ENCODE measurements at regions not wholly inside any gene's neighbourhood (a gene's known extent, or its start where the extent isn't known, plus 50 kb on each side); places are given as distances from the start of the nearest gene placed in this dataset.

DNA sequence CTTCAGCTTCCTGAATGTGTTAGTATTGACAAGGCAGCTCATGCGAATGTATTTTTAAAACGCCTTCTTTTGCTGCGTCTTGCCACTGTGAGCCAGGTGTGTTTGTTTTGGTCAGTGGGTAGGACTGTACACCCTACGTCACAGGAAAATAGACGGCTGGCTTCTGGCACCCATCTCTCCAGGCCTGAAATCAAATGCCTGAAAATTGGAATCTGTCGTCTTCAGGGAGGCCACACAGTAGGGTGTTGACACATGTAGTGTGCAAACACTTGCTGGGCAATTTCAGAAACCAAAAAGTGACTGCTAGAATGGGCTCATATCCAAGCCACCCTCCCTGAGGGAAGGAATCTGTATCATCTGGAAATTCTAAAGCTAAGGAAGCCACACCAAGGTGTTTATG is 209.3 kb downstream of the TTC8 start:
- Mint-ChIP-seq H3K4me1 (peaks cover 2% of the 10 kb centered on the region), H3K9me3 (no peaks in the 10 kb centered on the region), H3K4me3 (no peak overlapping the region), H3K27me3 (peaks cover 34% of the 10 kb centered on the region), H3K36me3 (ENCODE audit: low read depth) (no peaks in the 10 kb centered on the region), H3K27ac (no peak overlapping the region)
- no peak for DNase-seq
- ChIA-PET POLR2A (no interaction called here), CTCF (no interaction called here)

DNA sequence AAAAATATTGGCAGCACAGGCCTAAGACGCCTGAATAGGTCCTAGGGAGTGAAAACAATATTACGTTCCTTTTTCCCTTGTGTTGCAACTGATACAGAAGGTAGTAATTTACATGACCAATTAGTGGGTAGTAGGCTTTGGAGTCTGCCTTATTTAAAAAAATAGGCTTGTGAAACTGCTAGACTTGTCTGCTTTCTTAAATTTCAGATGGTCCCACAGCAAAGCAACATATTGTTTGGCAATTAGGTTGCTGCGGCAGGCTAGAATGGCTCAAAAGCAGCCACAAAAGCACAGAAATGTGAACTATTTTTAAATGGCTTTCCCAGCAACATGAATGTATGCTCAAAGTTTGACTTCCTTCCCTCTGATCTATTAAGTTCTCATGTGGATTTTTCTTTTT is 211.9 kb downstream of the TTC8 start:
- H3K4me1 Mint-ChIP-seq, result peaks cover 7% of the 10 kb centered on the region
- no peak overlapping the region for H3K27ac Mint-ChIP-seq
- no peak for DNase-seq
- H3K4me3 Mint-ChIP-seq, result no peak overlapping the region
- no peaks in the 10 kb centered on the region for H3K9me3 Mint-ChIP-seq
- H3K27me3 Mint-ChIP-seq, result peaks cover 22% of the 10 kb centered on the region
- POLR2A ChIA-PET, result no interaction called here
- no peaks in the 10 kb centered on the region for H3K36me3 Mint-ChIP-seq (ENCODE audit: low read depth)
- CTCF ChIA-PET, result no interaction called here

DNA sequence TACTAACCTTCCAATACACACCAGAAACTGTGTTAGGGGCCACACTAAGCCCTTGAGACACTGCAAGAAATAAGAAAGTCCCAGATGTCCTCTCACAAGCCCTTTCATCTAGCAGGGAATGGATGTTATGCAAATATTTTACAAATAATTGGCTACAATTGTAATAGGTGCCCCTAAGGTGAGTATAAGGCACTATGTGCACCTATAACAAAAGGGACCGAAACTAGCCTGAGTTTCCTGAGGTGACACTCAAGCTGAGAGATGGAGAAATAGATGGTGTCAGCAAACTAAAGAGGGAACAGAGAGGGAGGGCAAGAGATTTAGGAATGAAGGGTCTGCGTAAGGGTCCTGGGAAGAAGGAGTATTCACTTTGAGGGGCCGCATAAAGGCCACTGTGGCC is 212.6 kb downstream of the TTC8 start:
- H3K27me3 Mint-ChIP-seq, result peaks cover 22% of the 10 kb centered on the region
- no peak overlapping the region for H3K4me3 Mint-ChIP-seq
- no peak overlapping the region for H3K27ac Mint-ChIP-seq
- ChIA-PET CTCF (interaction anchor here (0.6 kb wide), 1 partner anchor 188 kb away, joined by 3 read pairs; no protein-coding TSS in a partner anchor), POLR2A (no interaction called here)
- H3K4me1 Mint-ChIP-seq, result peaks cover 7% of the 10 kb centered on the region
- H3K36me3 Mint-ChIP-seq (ENCODE audit: low read depth), result no peaks in the 10 kb centered on the region
- no peaks in the 10 kb centered on the region for H3K9me3 Mint-ChIP-seq
- no peak for DNase-seq

DNA sequence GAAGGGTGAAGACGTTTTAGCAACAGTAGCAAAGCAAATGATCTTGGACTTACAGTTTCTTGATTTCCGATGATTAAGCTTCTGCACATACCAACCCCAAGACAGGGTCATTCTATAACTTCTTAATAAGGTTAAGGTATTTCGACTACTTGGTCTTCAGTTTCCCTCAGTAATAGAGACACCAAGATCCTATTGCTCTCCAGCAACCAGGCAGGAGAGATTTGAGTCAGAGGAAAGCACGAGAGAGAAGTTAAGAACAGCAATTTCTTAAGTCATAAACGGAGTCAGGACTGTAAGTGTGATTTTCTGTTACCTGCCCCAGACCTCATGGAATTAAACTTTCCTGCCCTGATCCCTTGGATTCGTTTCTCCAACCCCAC is 215.6 kb downstream of the TTC8 start:
- Mint-ChIP-seq H3K27me3 (peaks cover 22% of the 10 kb centered on the region), H3K4me1 (peaks cover 6% of the 10 kb centered on the region), H3K4me3 (no peak overlapping the region), H3K27ac (no peak overlapping the region), H3K36me3 (ENCODE audit: low read depth) (no peaks in the 10 kb centered on the region), H3K9me3 (peaks cover 2% of the 10 kb centered on the region)
- ChIA-PET POLR2A (no interaction called here), CTCF (interaction anchor here (0.6 to 2.5 kb wide), 3 partner anchors 12 to 877 kb away, joined by 3 to 10 read pairs (median 4); no protein-coding TSS in a partner anchor)
- DNase-seq, result no peak

DNA sequence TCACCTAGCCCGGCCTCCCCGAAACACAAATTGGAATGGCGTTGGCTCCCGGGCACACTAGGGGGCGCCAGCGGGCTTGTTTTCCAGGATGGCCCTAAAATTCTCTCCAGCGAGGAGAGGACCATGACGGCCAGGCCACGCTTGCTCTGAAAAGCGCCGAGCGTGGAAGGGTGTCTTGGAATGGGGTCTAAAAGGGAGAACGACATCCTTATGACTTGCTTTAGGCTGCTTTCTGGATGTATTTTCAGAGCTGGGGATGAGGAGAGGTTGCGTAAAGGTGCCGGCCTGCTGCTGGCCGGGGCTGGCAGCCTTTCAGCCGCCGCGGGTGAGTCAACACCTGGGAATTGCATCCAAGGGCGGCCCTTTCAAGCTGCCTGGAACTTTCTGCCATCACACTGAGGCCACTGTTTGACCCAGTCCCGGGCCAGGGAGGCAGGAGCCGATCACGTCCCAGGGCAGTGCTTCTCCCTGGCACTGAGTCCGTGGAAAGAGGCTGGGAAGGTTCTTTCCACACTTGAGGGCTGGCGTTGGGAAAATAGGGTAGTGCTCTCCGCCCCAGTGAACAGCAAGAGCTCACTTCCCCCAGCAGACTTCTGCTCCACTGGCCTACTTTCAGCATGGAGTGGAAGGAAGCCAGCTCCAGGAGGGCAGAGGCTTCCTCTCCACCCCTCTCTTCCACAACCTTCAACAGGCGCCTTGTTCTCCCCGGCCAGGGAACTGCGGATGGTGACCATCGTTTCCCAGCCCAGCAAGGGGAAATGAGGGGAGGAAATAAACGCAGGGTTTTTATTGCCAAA is 216.2 kb downstream of the TTC8 start:
- Mint-ChIP-seq H3K36me3 (ENCODE audit: low read depth) (no peaks in the 10 kb centered on the region), H3K9me3 (peaks cover 2% of the 10 kb centered on the region), H3K4me3 (no peak overlapping the region), H3K27ac (no peak overlapping the region), H3K27me3 (peaks cover 17% of the 10 kb centered on the region), H3K4me1 (peaks cover 6% of the 10 kb centered on the region)
- CTCF ChIA-PET, result interaction anchor here (1.1 to 2.5 kb wide), 6 partner anchors 13 to 877 kb away, joined by 3 to 10 read pairs (median 4); no protein-coding TSS in a partner anchor
- POLR2A ChIA-PET, result interaction anchor here (0.6 kb wide), 1 partner anchor 729 kb away, joined by 4 read pairs; no protein-coding TSS in a partner anchor
- peak; percentile 80 for DNase-seq

DNA sequence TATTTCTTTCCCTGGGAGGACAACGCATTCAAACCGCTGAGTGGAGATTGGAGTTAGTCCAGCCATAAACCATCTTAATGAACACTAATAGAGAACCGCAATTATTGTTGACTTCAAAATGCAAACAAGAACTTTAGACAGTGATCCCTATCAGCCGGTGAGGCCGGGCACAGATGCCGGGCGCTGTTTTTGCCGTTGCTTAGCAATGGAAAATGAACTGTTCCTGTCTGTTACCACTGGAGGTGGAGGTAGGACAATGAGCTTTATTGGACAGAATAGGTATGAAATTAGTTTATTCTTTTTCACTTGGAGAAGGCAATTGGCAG is 216.8 kb downstream of the TTC8 start:
- no peaks in the 10 kb centered on the region for H3K36me3 Mint-ChIP-seq (ENCODE audit: low read depth)
- no peak overlapping the region for H3K4me3 Mint-ChIP-seq
- H3K27me3 Mint-ChIP-seq, result peaks cover 17% of the 10 kb centered on the region
- POLR2A ChIA-PET, result interaction anchor here (0.6 kb wide), 1 partner anchor 728 kb away, joined by 4 read pairs; no protein-coding TSS in a partner anchor
- H3K9me3 Mint-ChIP-seq, result peaks cover 2% of the 10 kb centered on the region
- DNase-seq, result no peak
- CTCF ChIA-PET, result interaction anchor here (0.6 to 2.5 kb wide), 6 partner anchors 14 to 875 kb away, joined by 3 to 10 read pairs (median 5); no protein-coding TSS in a partner anchor
- peaks cover 6% of the 10 kb centered on the region for H3K4me1 Mint-ChIP-seq
- no peak overlapping the region for H3K27ac Mint-ChIP-seq

DNA sequence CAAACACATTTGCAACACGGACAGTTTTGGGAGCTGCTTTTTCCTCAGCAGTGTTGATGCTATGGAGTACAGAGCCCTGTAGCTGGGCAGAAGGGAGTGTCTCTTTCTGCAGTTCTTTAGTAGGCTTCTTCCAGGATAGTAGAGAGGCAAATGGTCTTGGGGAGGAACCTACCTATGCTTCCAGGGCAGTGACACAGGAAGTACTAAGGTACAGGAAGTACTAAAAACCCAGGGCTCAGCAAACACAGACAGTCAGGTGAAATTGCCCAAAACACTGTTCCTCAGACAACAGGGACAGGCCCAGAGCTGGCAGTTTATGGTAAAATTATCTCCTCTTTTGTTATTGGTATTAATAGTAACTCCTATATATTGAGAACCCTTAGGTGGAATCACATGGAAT is 217.6 kb downstream of the TTC8 start:
- Mint-ChIP-seq H3K4me1 (peaks cover 6% of the 10 kb centered on the region), H3K4me3 (no peak overlapping the region), H3K27me3 (peaks cover 15% of the 10 kb centered on the region), H3K27ac (no peak overlapping the region), H3K36me3 (ENCODE audit: low read depth) (no peaks in the 10 kb centered on the region), H3K9me3 (peaks cover 2% of the 10 kb centered on the region)
- ChIA-PET CTCF (interaction anchor here (0.5 to 2.5 kb wide), 6 partner anchors 14 to 874 kb away, joined by 3 to 10 read pairs (median 4); no protein-coding TSS in a partner anchor), POLR2A (no interaction called here)
- no peak for DNase-seq

DNA sequence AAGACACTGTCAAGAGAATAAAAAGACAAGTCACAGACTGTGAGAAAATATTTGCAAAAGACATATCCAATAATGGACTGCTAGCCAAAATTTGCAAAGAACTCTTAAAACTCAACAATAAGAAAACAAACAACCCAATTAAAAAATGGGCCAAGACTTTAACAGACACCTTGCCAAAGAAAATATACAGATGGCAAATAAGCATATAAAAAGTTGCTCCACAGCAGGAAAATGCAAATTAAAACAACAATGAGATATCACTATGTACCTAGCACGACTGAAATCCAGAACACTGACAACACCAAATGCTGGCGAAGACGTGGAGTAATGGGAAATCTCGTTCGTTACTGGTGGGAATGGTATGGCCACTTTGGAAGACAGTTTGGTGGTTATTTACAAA is 228.9 kb downstream of the TTC8 start:
- DNase-seq, result no peak
- ChIA-PET CTCF (no interaction called here), POLR2A (no interaction called here)
- no peaks in the 10 kb centered on the region for H3K9me3 Mint-ChIP-seq
- H3K27ac Mint-ChIP-seq, result no peak overlapping the region
- no peaks in the 10 kb centered on the region for H3K36me3 Mint-ChIP-seq (ENCODE audit: low read depth)
- H3K4me1 Mint-ChIP-seq, result no peaks in the 10 kb centered on the region
- H3K27me3 Mint-ChIP-seq, result peaks cover 16% of the 10 kb centered on the region
- no peak overlapping the region for H3K4me3 Mint-ChIP-seq

DNA sequence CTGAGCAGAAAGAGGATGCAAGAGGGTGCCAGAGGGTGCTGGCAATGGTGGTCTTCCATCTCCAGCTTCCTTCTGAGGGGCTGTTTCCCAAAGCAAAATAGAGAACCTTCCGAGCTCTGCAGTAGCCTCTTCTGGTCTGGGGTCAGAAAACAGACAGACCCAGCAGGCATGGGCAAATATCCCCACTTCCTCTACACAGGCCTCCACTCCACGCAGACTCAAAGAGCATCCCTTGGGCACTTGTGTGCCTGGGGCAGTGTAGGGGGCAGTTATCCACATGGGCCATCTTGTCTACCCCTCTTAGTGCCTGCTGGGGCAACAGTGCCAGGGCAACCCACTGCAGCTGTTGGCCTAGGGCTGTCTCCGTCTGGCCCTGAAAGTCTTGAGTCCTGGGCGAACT is 231.9 kb downstream of the TTC8 start:
- no peaks in the 10 kb centered on the region for H3K9me3 Mint-ChIP-seq
- CTCF ChIA-PET, result no interaction called here
- peaks cover 15% of the 10 kb centered on the region for H3K27me3 Mint-ChIP-seq
- H3K4me1 Mint-ChIP-seq, result no peaks in the 10 kb centered on the region
- no peak for DNase-seq
- POLR2A ChIA-PET, result no interaction called here
- H3K36me3 Mint-ChIP-seq (ENCODE audit: low read depth), result no peaks in the 10 kb centered on the region
- H3K27ac Mint-ChIP-seq, result no peak overlapping the region
- H3K4me3 Mint-ChIP-seq, result no peak overlapping the region

DNA sequence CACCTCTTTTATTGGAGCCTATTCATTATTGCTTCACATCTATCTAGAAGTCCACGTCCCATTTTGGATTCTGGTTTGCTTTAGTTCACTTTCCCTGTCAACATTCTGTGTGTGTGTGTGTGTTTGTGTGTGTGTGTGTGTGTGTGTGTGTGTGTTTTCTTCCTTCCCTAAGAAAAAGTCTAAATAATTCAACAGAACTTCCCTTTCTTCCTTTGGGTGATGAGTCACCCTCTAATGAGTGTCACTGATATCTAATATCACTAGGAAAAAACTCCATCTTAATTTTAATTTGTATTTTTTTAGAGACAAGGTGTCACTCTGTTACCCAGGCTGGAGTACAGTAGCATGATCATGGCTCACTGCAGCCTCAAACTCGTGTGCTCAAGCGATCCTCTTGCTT is 234.2 kb downstream of the TTC8 start:
- POLR2A ChIA-PET, result no interaction called here
- CTCF ChIA-PET, result no interaction called here
- Mint-ChIP-seq H3K4me1 (no peaks in the 10 kb centered on the region), H3K9me3 (no peaks in the 10 kb centered on the region), H3K27me3 (peaks cover 25% of the 10 kb centered on the region), H3K27ac (no peak overlapping the region), H3K36me3 (ENCODE audit: low read depth) (no peaks in the 10 kb centered on the region), H3K4me3 (no peak overlapping the region)
- DNase-seq, result no peak

DNA sequence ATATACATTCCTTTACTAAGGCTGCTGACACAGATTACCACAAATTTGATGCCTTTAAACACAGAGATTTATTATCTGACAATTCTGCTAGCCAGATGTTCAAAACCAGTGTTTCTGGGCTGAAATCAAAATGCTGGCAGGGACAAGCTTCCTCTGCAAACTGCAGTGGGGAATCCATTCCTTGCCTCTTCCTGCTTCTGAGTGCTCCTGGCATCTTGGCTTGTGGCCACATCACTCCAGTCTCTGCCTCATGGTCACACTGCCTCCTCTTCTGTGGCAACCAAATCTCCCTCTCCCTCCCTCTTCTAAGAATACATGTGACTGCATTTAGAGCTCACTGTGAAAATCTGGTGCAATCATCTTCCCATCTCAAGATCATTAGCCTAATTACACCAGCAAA is 235.7 kb downstream of the TTC8 start:
- Mint-ChIP-seq H3K36me3 (ENCODE audit: low read depth) (no peaks in the 10 kb centered on the region), H3K27me3 (peaks cover 31% of the 10 kb centered on the region), H3K4me3 (no peak overlapping the region), H3K4me1 (no peaks in the 10 kb centered on the region), H3K9me3 (no peaks in the 10 kb centered on the region), H3K27ac (no peak overlapping the region)
- DNase-seq, result no peak
- ChIA-PET POLR2A (no interaction called here), CTCF (no interaction called here)

DNA sequence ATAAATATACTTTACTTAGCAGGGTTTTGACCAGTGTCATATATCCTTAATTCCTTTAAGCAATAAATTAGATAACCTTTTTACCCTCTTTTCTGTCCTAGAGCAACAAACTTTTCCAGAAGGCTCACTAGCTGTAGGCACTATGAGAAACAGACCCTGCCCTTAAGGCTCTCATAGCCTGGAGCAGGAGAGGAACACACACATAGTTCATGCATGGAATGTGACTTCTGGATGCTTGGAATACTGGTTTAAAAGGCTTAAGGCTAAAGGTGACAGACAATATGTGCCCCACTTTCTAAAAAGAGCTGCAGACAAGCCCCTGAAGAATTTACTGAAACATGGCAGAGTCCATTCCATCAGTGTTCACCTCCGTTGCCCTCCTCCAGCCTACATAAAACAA is 237.2 kb downstream of the TTC8 start:
- no peak overlapping the region for H3K27ac Mint-ChIP-seq
- peaks cover 35% of the 10 kb centered on the region for H3K27me3 Mint-ChIP-seq
- ChIA-PET POLR2A (interaction anchor here (0.5 kb wide), 1 partner anchor 56 kb away, joined by 3 read pairs; no protein-coding TSS in a partner anchor), CTCF (no interaction called here)
- H3K4me1 Mint-ChIP-seq, result no peaks in the 10 kb centered on the region
- no peaks in the 10 kb centered on the region for H3K9me3 Mint-ChIP-seq
- H3K36me3 Mint-ChIP-seq (ENCODE audit: low read depth), result no peaks in the 10 kb centered on the region
- no peak overlapping the region for H3K4me3 Mint-ChIP-seq
- DNase-seq, result no peak

DNA sequence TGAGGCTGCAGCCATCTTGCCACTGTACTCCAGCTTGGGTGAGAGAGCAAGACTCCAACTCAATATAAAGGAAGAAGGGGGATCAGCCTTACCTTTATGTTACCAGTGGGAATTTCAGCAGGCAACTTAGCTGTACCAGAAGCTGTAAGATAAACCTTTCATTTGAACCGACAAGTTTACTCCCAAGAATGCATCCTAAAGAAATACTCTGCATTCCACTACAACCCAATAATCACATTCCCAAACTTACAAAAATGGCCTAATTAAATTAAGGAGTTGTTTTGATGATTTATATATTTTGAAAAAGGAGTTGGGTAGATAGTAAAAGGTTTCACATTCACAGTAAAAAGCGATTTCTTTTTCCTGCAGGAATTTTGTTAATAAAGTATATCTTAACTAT is 241.4 kb downstream of the TTC8 start:
- H3K27me3 Mint-ChIP-seq, result peaks cover 42% of the 10 kb centered on the region
- H3K9me3 Mint-ChIP-seq, result no peaks in the 10 kb centered on the region
- POLR2A ChIA-PET, result no interaction called here
- H3K36me3 Mint-ChIP-seq (ENCODE audit: low read depth), result no peaks in the 10 kb centered on the region
- H3K4me1 Mint-ChIP-seq, result peaks cover 6% of the 10 kb centered on the region
- no peak for DNase-seq
- no peak overlapping the region for H3K4me3 Mint-ChIP-seq
- H3K27ac Mint-ChIP-seq, result no peak overlapping the region
- CTCF ChIA-PET, result no interaction called here
